T-cell (primary cell): ENCODE measurements at regions not wholly inside any gene's neighbourhood (a gene's known extent, or its start where the extent isn't known, plus 50 kb on each side); places are given as distances from the start of the nearest gene placed in this dataset.

Source experiments
- ATAC-seq, 4 experiments: fragments of 200-7000 bp in 3 of 4; fragments of 150-1000 bp in 1 of 4; cut with Tn5 transposase; replicated peaks in 1 of 4; 1 replicate in 3 of 4; 2 replicates in 1 of 4; pipeline ENCODE4 v1.10.0; 2021; ENCODE audit warnings: moderate library complexity in 3 of 4, mild to moderate bottlenecking in 2 of 4, moderate number of reproducible peaks in 1 of 4
- CTCF ChIA-PET, 2 donors: fragments of 300-600 bp; sonication (Branson Sonifier 250); formaldehyde crosslinking; loops; one replicate each; lab custom pipeline; 2022; ENCODE audit warnings: antibody characterized with exemption in 2 of 2; lab: Charles Lee
- POLR2A ChIA-PET, 2 donors: fragments of 300-600 bp; sonication (Branson Sonifier 250); formaldehyde crosslinking; loops; one replicate each; lab custom pipeline; 2022; ENCODE audit warnings: antibody characterized with exemption in 2 of 2; lab: Charles Lee
- DNase-seq, 35 experiments: peaks; one replicate each; pipeline versions ENCODE4 v3.0.0 to v3.0.0-alpha.2; 2013 to 2023
- H3K27ac ChIP-seq: one replicate; pipeline ENCODE4 v1.5.1; 2013; ENCODE audit warnings: low read length
- H3K27me3 ChIP-seq, 2 experiments: replicated peaks in 1 of 2; 1 replicate in 1 of 2; 2 replicates in 1 of 2; pipeline versions ENCODE4 v1.6.1 to v1.7.0; 2013; ENCODE audit warnings: low read length in 1 of 2, mixed read lengths in 1 of 2; ENCODE audit not compliant: control insufficient read depth in 2 of 2, insufficient read depth in 2 of 2; ENCODE audit errors: extremely low read depth in 1 of 2
- H3K36me3 ChIP-seq, 2 donors: 1 replicate in 1 of 2; 2 replicates in 1 of 2; pipeline versions ENCODE4 v1.6.1 to v1.7.0; 2013; ENCODE audit warnings: low read length in 1 of 2; ENCODE audit not compliant: control insufficient read depth in 2 of 2, insufficient read depth in 1 of 2; ENCODE audit errors: extremely low read depth in 1 of 2
- H3K4me1 ChIP-seq, 2 experiments: 1 replicate in 1 of 2; 2 replicates in 1 of 2; pipeline versions ENCODE4 v1.6.1 to v1.7.0; 2013; ENCODE audit warnings: low read length in 2 of 2, mixed read lengths in 1 of 2; ENCODE audit not compliant: insufficient read depth in 2 of 2, control insufficient read depth in 1 of 2; ENCODE audit errors: extremely low read depth in 1 of 2
- H3K4me3 ChIP-seq, 2 donors: 1 replicate in 1 of 2; 2 replicates in 1 of 2; pipeline versions ENCODE4 v1.5.1 to v1.7.0; 2013; ENCODE audit warnings: mild to moderate bottlenecking in 2 of 2, low read length in 1 of 2, moderate library complexity in 1 of 2; ENCODE audit not compliant: control insufficient read depth in 1 of 2; ENCODE audit errors: extremely low read depth in 1 of 2
- H3K9me3 ChIP-seq: 2 replicates; pipeline ENCODE4 v1.7.0; 2013
- H3K27ac Mint-ChIP-seq, 2 donors: one replicate each; pipeline ENCODE4 v1.8.0; 2020 to 2021; ENCODE audit warnings: mild to moderate bottlenecking in 2 of 2, mixed read lengths in 2 of 2
- H3K27me3 Mint-ChIP-seq, 2 donors: one replicate each; pipeline ENCODE4 v1.8.0; 2021 to 2022; ENCODE audit warnings: mixed read lengths in 2 of 2
- H3K36me3 Mint-ChIP-seq: one replicate; pipeline ENCODE4 v1.8.0; 2021; ENCODE audit warnings: mixed read lengths
- H3K4me1 Mint-ChIP-seq, 3 donors: one replicate each; pipeline ENCODE4 v1.8.0; 2020 to 2022; ENCODE audit warnings: mixed read lengths in 3 of 3, mild to moderate bottlenecking in 1 of 3
- H3K4me3 Mint-ChIP-seq, 3 donors: one replicate each; pipeline ENCODE4 v1.8.0; 2020 to 2022; ENCODE audit warnings: mild to moderate bottlenecking in 3 of 3, mixed read lengths in 3 of 3, moderate library complexity in 3 of 3
- H3K9me3 Mint-ChIP-seq, 3 donors: one replicate each; pipeline ENCODE4 v1.8.0; 2020 to 2022; ENCODE audit warnings: mixed read lengths in 3 of 3
- WGBS: methylation state at CpG from one replicate; pipeline ENCODE4 v1.1.5; 2013; ENCODE audit warnings: missing lambda C conversion rate; ENCODE audit not compliant: insufficient coverage; 5-methylcytosine and 5-hydroxymethylcytosine counted together

DNA sequence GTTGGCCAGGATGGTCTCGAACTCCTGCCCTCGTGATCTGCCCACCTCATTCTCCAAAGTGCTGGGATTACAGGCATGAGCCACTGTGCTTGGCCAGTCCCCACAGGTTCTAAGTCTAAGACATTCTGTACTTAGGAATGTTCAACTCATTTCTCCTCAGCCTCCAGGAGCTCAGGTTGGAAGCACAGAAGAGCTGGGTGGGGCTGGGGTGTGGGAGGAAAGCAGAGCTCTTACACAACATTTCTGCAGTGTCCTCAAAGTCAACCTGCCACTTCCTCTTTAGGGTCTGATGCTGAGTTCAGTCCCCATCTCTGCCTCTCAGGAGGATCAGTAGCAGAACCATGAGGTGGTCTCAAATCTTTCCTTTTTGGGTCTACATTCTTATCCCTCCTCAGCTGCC lies 75.5 kb downstream of the MRPL46 start:
- H3K27me3 ChIP-seq, result peaks cover 0 to 9% of the 10 kb centered on the region in 2 experiments
- Mint-ChIP-seq H3K27me3 (peaks cover 6 to 9% of the 10 kb centered on the region in 2 donors), H3K9me3 (no peaks in the 10 kb centered on the region), H3K4me3 (no peak overlapping the region), H3K36me3 (no peaks in the 10 kb centered on the region), H3K4me1 (no peaks in the 10 kb centered on the region), H3K27ac (no peak overlapping the region)
- no peak overlapping the region for H3K4me3 ChIP-seq
- ChIA-PET POLR2A (no interaction called here), CTCF (no interaction called here)
- H3K36me3 ChIP-seq, result no peaks in the 10 kb centered on the region
- H3K27ac ChIP-seq, result no peak overlapping the region
- no peaks in the 10 kb centered on the region for H3K9me3 ChIP-seq
- no peak for ATAC-seq
- WGBS, result 73% methylated on average over 2 of the region's 2 CpGs
- H3K4me1 ChIP-seq, result no peaks in the 10 kb centered on the region
- no peak for DNase-seq

GRCh38 chr15:88391006-88391405 lies 76.2 kb downstream of the MRPL46 start:
- Mint-ChIP-seq H3K4me3 (no peak overlapping the region), H3K4me1 (no peaks in the 10 kb centered on the region), H3K9me3 (no peaks in the 10 kb centered on the region), H3K27me3 (peaks cover 4 to 6% of the 10 kb centered on the region in 2 donors), H3K36me3 (no peaks in the 10 kb centered on the region), H3K27ac (no peak overlapping the region)
- no peak for DNase-seq
- no peak for ATAC-seq
- H3K36me3 ChIP-seq, result no peaks in the 10 kb centered on the region
- POLR2A ChIA-PET, result no interaction called here
- H3K4me3 ChIP-seq, result no peak overlapping the region
- WGBS, result 94% methylated on average over 12 of the region's 12 CpGs
- CTCF ChIA-PET, result no interaction called here
- peaks cover 0 to 9% of the 10 kb centered on the region in 2 experiments for H3K27me3 ChIP-seq
- H3K27ac ChIP-seq, result no peak overlapping the region
- no peaks in the 10 kb centered on the region for H3K4me1 ChIP-seq
- H3K9me3 ChIP-seq, result no peaks in the 10 kb centered on the region

GRCh38 chr15:88390164-88390901 lies 76.9 kb downstream of the MRPL46 start:
- ATAC-seq, result no peak
- no peak overlapping the region for H3K27ac Mint-ChIP-seq
- H3K36me3 ChIP-seq, result no peaks in the 10 kb centered on the region

DNA sequence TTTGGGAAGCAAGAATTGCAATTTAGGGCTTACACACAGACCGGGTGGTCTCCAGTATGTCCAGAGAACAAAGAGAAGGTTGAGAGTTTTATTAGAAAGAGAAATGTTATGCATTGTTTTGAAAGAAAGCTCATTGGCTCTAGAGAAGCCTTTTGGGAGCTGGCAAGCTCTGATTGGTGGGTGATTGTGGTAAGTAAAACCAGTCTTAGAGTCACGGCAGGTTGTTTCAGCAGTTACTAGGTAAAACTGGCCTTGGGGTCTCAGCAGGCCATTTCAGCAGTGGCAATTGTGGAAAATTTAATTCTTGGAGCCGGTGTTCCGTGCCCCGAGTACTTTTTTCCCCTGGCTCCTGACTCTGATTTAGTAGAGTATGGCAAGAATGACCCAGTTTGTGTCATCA lies 78.1 kb downstream of the MRPL46 start:
- Mint-ChIP-seq H3K4me3 (no peak overlapping the region), H3K4me1 (no peaks in the 10 kb centered on the region), H3K27me3 (peaks cover 3% of the 10 kb centered on the region in 2 donors), H3K36me3 (no peaks in the 10 kb centered on the region), H3K27ac (no peak overlapping the region), H3K9me3 (no peaks in the 10 kb centered on the region)
- Histone ChIP-seq H3K4me3 (no peak overlapping the region), H3K9me3 (no peaks in the 10 kb centered on the region), H3K36me3 (no peaks in the 10 kb centered on the region), H3K4me1 (no peaks in the 10 kb centered on the region), H3K27ac (no peak overlapping the region), H3K27me3 (peaks cover 0 to 9% of the 10 kb centered on the region in 2 experiments)
- CTCF ChIA-PET, result no interaction called here
- POLR2A ChIA-PET, result no interaction called here
- 100% methylated on average over 1 of the region's 5 CpGs for WGBS
- no peak for DNase-seq
- no peak for ATAC-seq

More at GRCh38 chr15:88390164-88390901, 76.9 kb downstream of the MRPL46 start:
- Histone ChIP-seq H3K27me3 (peaks cover 0 to 6% of the 10 kb centered on the region in 2 experiments), H3K4me1 (no peaks in the 10 kb centered on the region), H3K4me3 (no peak overlapping the region), H3K9me3 (no peaks in the 10 kb centered on the region), H3K27ac (no peak overlapping the region)
- Mint-ChIP-seq H3K36me3 (no peaks in the 10 kb centered on the region), H3K4me1 (no peaks in the 10 kb centered on the region), H3K27me3 (peaks cover 1 to 6% of the 10 kb centered on the region in 2 donors), H3K9me3 (no peaks in the 10 kb centered on the region), H3K4me3 (no peak overlapping the region)
- DNase-seq, result no peak
- ChIA-PET CTCF (interaction anchor here in 1 of 2 donors (0.7 kb wide), 1 partner anchor 22 kb away, joined by 4 read pairs; no protein-coding TSS in a partner anchor), POLR2A (no interaction called here)
- WGBS, result 64% methylated on average over 1 of the region's 4 CpGs

- Histone ChIP-seq H3K4me1 (no peaks in the 10 kb centered on the region), H3K9me3 (no peaks in the 10 kb centered on the region), H3K4me3 (no peak overlapping the region), H3K27ac (no peak overlapping the region), H3K36me3 (no peaks in the 10 kb centered on the region), H3K27me3 (peaks cover 0 to 11% of the 10 kb centered on the region in 2 experiments)
- POLR2A ChIA-PET, result no interaction called here
- Mint-ChIP-seq H3K27ac (no peak overlapping the region), H3K9me3 (no peaks in the 10 kb centered on the region), H3K4me1 (no peaks in the 10 kb centered on the region), H3K27me3 (peaks cover 7% of the 10 kb centered on the region in 2 donors), H3K4me3 (no peak overlapping the region), H3K36me3 (no peaks in the 10 kb centered on the region)
- CTCF ChIA-PET, result no interaction called here
- WGBS, result no CpG with 5 or more reads among the region's 3 CpGs
- no peak for ATAC-seq
- DNase-seq, result no peak
Observed at GRCh38 chr15:88388686-88389085, 78.5 kb downstream of the MRPL46 start.

- H3K4me1 Mint-ChIP-seq, result no peaks in the 10 kb centered on the region
- ATAC-seq (no peak), DNase-seq (no peak)
- WGBS, result 25% methylated on average over 2 of the region's 2 CpGs
- no peaks in the 10 kb centered on the region for H3K36me3 Mint-ChIP-seq
- Histone ChIP-seq H3K36me3 (no peaks in the 10 kb centered on the region), H3K27ac (no peak overlapping the region), H3K9me3 (no peaks in the 10 kb centered on the region), H3K27me3 (peaks cover 0 to 12% of the 10 kb centered on the region in 2 experiments), H3K4me3 (no peak overlapping the region), H3K4me1 (no peaks in the 10 kb centered on the region)
- no peak overlapping the region for H3K27ac Mint-ChIP-seq
- POLR2A ChIA-PET, result no interaction called here
- CTCF ChIA-PET, result no interaction called here
- H3K27me3 Mint-ChIP-seq, result peaks cover 9% of the 10 kb centered on the region in 2 donors
- no peaks in the 10 kb centered on the region for H3K9me3 Mint-ChIP-seq
- H3K4me3 Mint-ChIP-seq, result no peak overlapping the region
Observed at GRCh38 chr15:88385078-88385700, 82.0 kb downstream of the MRPL46 start.
